ENCODE measurements at regions not wholly inside any gene's neighbourhood (a gene's known extent, or its start where the extent isn't known, plus 50 kb on each side); places are given as distances from the start of the nearest gene placed in this dataset.
"Not testable (repeated sequence)": the region's sequence is repeated elsewhere in the genome, so short reads cannot be mapped to it uniquely, and the experiment has no call there.

GRCh38 chr5:86716121-86716520 lies 98.4 kb downstream of the COX7C start:
- no peaks in the 10 kb centered on the region for H3K9me3 ChIP-seq (replicated peaks in 1 of 11)
- no peaks in the 10 kb centered on the region for H4K20me1 ChIP-seq
- H3K4me1 ChIP-seq, result no peaks in the 10 kb centered on the region
- no peak overlapping the region for H3K4me2 ChIP-seq
- H3K36me3 ChIP-seq, result no peaks in the 10 kb centered on the region
- no peak for TF ChIP-seq Cebpa-rat (IDR thresholded peaks at IDR 0.05)
- no peak overlapping the region for H3K9ac ChIP-seq
- no peak overlapping the region for H3K4me3 ChIP-seq
- no peak overlapping the region for H3K27ac ChIP-seq
- no peaks in the 10 kb centered on the region for H3K27me3 ChIP-seq

GRCh38 chr5:86731319-86732117 lies 113.8 kb downstream of the COX7C start:
- H3K4me2 ChIP-seq, H3K9ac ChIP-seq, H3K4me3 ChIP-seq, H3K36me3 ChIP-seq, H4K20me1 ChIP-seq, H3K27me3 ChIP-seq, H3K27ac ChIP-seq, H3K4me1 ChIP-seq: not testable (repeated sequence)
- H3K9me3 ChIP-seq (replicated peaks in 1 of 11), result peaks cover 4 to 15% (median 9%) of the 10 kb centered on the region in 11 experiments; a peak in 17 of 22 replicates

GRCh38 chr5:86735370-86735769 lies 117.6 kb downstream of the COX7C start:
- Histone ChIP-seq H3K9ac (no peak overlapping the region), H3K9me3 (replicated peaks in 1 of 11) (peaks cover 27 to 40% (median 29%) of the 10 kb centered on the region in 11 experiments), H3K4me1 (no peaks in the 10 kb centered on the region), H3K27me3 (no peaks in the 10 kb centered on the region), H3K36me3 (no peaks in the 10 kb centered on the region; a peak in 1 of 22 replicates), H4K20me1 (no peaks in the 10 kb centered on the region), H3K27ac (no peak overlapping the region), H3K4me3 (no peak overlapping the region), H3K4me2 (no peak overlapping the region)
- no peak for TF ChIP-seq Cebpa-rat (IDR thresholded peaks at IDR 0.05)

- peaks cover 19 to 28% (median 22%) of the 10 kb centered on the region in 11 experiments for H3K9me3 ChIP-seq (replicated peaks in 1 of 11)
- H3K36me3 ChIP-seq, result no peaks in the 10 kb centered on the region; a peak in 1 of 22 replicates
- TF ChIP-seq Cebpa-rat (IDR thresholded peaks at IDR 0.05), result no peak
- H3K4me1 ChIP-seq, result no peaks in the 10 kb centered on the region
- H3K27me3 ChIP-seq, result no peaks in the 10 kb centered on the region
- H3K4me3 ChIP-seq, result no peak overlapping the region
- no peak overlapping the region for H3K4me2 ChIP-seq
- no peaks in the 10 kb centered on the region for H4K20me1 ChIP-seq
- H3K27ac ChIP-seq, result no peak overlapping the region
- no peak overlapping the region for H3K9ac ChIP-seq
Observed at GRCh38 chr5:86737579-86737978, 119.8 kb downstream of the COX7C start.

GRCh38 chr5:86748538-86749105 lies 130.9 kb downstream of the COX7C start:
- no peak for TF ChIP-seq Cebpa-rat (IDR thresholded peaks at IDR 0.05)
- Histone ChIP-seq H3K4me1 (no peaks in the 10 kb centered on the region), H3K9me3 (replicated peaks in 1 of 11) (no peaks in the 10 kb centered on the region), H3K4me3 (no peak overlapping the region), H3K27me3 (no peaks in the 10 kb centered on the region), H3K36me3 (no peaks in the 10 kb centered on the region), H3K4me2 (no peak overlapping the region), H3K27ac (no peak overlapping the region), H4K20me1 (no peaks in the 10 kb centered on the region), H3K9ac (no peak overlapping the region)

- H3K36me3 ChIP-seq, result no peaks in the 10 kb centered on the region
- H3K4me2 ChIP-seq, result no peak overlapping the region
- H4K20me1 ChIP-seq, result no peaks in the 10 kb centered on the region
- H3K4me1 ChIP-seq, result no peaks in the 10 kb centered on the region
- no peaks in the 10 kb centered on the region for H3K27me3 ChIP-seq
- no peak overlapping the region for H3K27ac ChIP-seq
- no peak for TF ChIP-seq Cebpa-rat (IDR thresholded peaks at IDR 0.05)
- H3K9me3 ChIP-seq (replicated peaks in 1 of 11), result no peaks in the 10 kb centered on the region
- no peak overlapping the region for H3K9ac ChIP-seq
- no peak overlapping the region for H3K4me3 ChIP-seq
Observed at GRCh38 chr5:86749841-86750240, 132.1 kb downstream of the COX7C start.

GRCh38 chr5:86756839-86757238 lies 139.1 kb downstream of the COX7C start:
- Histone ChIP-seq H3K27ac (no peak overlapping the region), H4K20me1 (no peaks in the 10 kb centered on the region), H3K27me3 (no peaks in the 10 kb centered on the region), H3K9me3 (replicated peaks in 1 of 11) (no peaks in the 10 kb centered on the region), H3K4me2 (no peak overlapping the region), H3K9ac (no peak overlapping the region), H3K4me1 (no peaks in the 10 kb centered on the region), H3K36me3 (no peaks in the 10 kb centered on the region), H3K4me3 (no peak overlapping the region)
- no peak for TF ChIP-seq Cebpa-rat (IDR thresholded peaks at IDR 0.05)

GRCh38 chr5:86757824-86758223 lies 140.1 kb downstream of the COX7C start:
- no peaks in the 10 kb centered on the region for H4K20me1 ChIP-seq
- H3K4me2 ChIP-seq, result no peak overlapping the region
- TF ChIP-seq Cebpa-rat (IDR thresholded peaks at IDR 0.05), result no peak
- no peaks in the 10 kb centered on the region for H3K9me3 ChIP-seq (replicated peaks in 1 of 11)
- H3K27me3 ChIP-seq, result no peaks in the 10 kb centered on the region
- no peaks in the 10 kb centered on the region for H3K4me1 ChIP-seq
- no peak overlapping the region for H3K9ac ChIP-seq
- H3K27ac ChIP-seq, result no peak overlapping the region
- no peaks in the 10 kb centered on the region for H3K36me3 ChIP-seq
- H3K4me3 ChIP-seq, result no peak overlapping the region

- TF ChIP-seq Cebpa-rat (IDR thresholded peaks at IDR 0.05), result no peak
- H3K4me1 ChIP-seq, result no peaks in the 10 kb centered on the region
- H3K4me2 ChIP-seq, result no peak overlapping the region
- no peaks in the 10 kb centered on the region for H3K36me3 ChIP-seq
- no peaks in the 10 kb centered on the region for H3K27me3 ChIP-seq
- no peaks in the 10 kb centered on the region for H4K20me1 ChIP-seq
- no peak overlapping the region for H3K27ac ChIP-seq
- no peak overlapping the region for H3K4me3 ChIP-seq
- H3K9ac ChIP-seq, result no peak overlapping the region
- H3K9me3 ChIP-seq (replicated peaks in 1 of 11), result no peaks in the 10 kb centered on the region
Observed at GRCh38 chr5:86760661-86761060, 142.9 kb downstream of the COX7C start.

- Histone ChIP-seq H3K9me3 (replicated peaks in 1 of 11) (peaks cover 5 to 8% (median 6%) of the 10 kb centered on the region in 11 experiments), H3K4me3 (no peak overlapping the region), H3K36me3 (no peaks in the 10 kb centered on the region), H3K4me2 (no peak overlapping the region), H3K27me3 (no peaks in the 10 kb centered on the region), H3K4me1 (no peaks in the 10 kb centered on the region), H4K20me1 (no peaks in the 10 kb centered on the region), H3K27ac (no peak overlapping the region), H3K9ac (no peak overlapping the region)
- TF ChIP-seq Cebpa-rat (IDR thresholded peaks at IDR 0.05), result no peak
Observed at GRCh38 chr5:86763929-86764328, 146.2 kb downstream of the COX7C start.

Measured in BLaER1 treated with 17β-estradiol and CSF1 and Interleukin-3, amounts not matched to agents 10 nM and 100 nM (cell line).